CD14-positive monocyte (primary cell): ENCODE measurements at regions not wholly inside any gene's neighbourhood (a gene's known extent, or its start where the extent isn't known, plus 50 kb on each side); places are given as distances from the start of the nearest gene placed in this dataset.

Source experiments
- DNase-seq, 3 donors: peaks; one replicate each; pipeline ENCODE4 v3.0.0-alpha.2; 2011 to 2022
- H2AFZ ChIP-seq: 2 replicates; pipeline ENCODE4 v1.6.0; 2012; ENCODE audit warnings: mild to moderate bottlenecking, low read depth, low read length, inconsistent platforms; ENCODE audit not compliant: insufficient read depth, poor library complexity, severe bottlenecking
- H3K27ac ChIP-seq, 2 donors: 1 replicate in 1 of 2; 2 replicates in 1 of 2; pipeline ENCODE4 v1.5.1; 2012 to 2013; ENCODE audit warnings: low read length in 2 of 2, control low read depth in 1 of 2, inconsistent platforms in 1 of 2, low read depth in 1 of 2, mild to moderate bottlenecking in 1 of 2
- H3K27me3 ChIP-seq, 2 donors: one replicate each; pipeline versions ENCODE4 v1.6.0 to v1.6.1; 2011 to 2013; ENCODE audit warnings: low read length in 2 of 2; ENCODE audit not compliant: control insufficient read depth in 2 of 2, insufficient read depth in 2 of 2
- H3K36me3 ChIP-seq, 2 donors: replicated peaks in 1 of 2; 1 replicate in 1 of 2; 2 replicates in 1 of 2; pipeline versions ENCODE4 v1.5.1 to v1.6.1; 2012 to 2013; ENCODE audit warnings: low read length in 2 of 2, control low read depth in 1 of 2, inconsistent platforms in 1 of 2, mild to moderate bottlenecking in 1 of 2; ENCODE audit not compliant: insufficient read depth in 2 of 2, control insufficient read depth in 1 of 2
- H3K4me1 ChIP-seq, 2 donors: 1 replicate in 1 of 2; 2 replicates in 1 of 2; pipeline versions ENCODE4 v1.5.1 to v1.6.1; 2012 to 2013; ENCODE audit warnings: low read length in 2 of 2, control low read depth in 1 of 2, inconsistent platforms in 1 of 2, mild to moderate bottlenecking in 1 of 2, moderate library complexity in 1 of 2; ENCODE audit not compliant: insufficient read depth in 2 of 2, control insufficient read depth in 1 of 2
- H3K4me2 ChIP-seq: replicated peaks from 2 replicates; pipeline ENCODE3; 2012; ENCODE audit warnings: low read length, moderate library complexity, mild to moderate bottlenecking; ENCODE audit not compliant: poor library complexity, severe bottlenecking; ENCODE audit errors: extremely low read depth
- H3K4me3 ChIP-seq, 3 experiments: fragments of 200-600 bp in 1 of 3; sonication (generic) in 1 of 3; replicated peaks in 1 of 3; 1 replicate in 2 of 3; 2 replicates in 1 of 3; pipeline ENCODE4 v1.5.1; 2011 to 2013; ENCODE audit warnings: low read length in 3 of 3, mild to moderate bottlenecking in 3 of 3, control low read depth in 2 of 3, low read depth in 2 of 3, inconsistent platforms in 1 of 3, moderate library complexity in 1 of 3
- H3K79me2 ChIP-seq: 2 replicates; pipeline ENCODE4 v1.6.0; 2012; ENCODE audit warnings: mild to moderate bottlenecking, control low read depth, inconsistent platforms, low read length, moderate library complexity; ENCODE audit not compliant: insufficient read depth
- H3K9ac ChIP-seq: 2 replicates; pipeline ENCODE4 v1.6.0; 2017; ENCODE audit warnings: low read length, mild to moderate bottlenecking; ENCODE audit not compliant: insufficient read depth, poor library complexity, severe bottlenecking
- H3K9me3 ChIP-seq, 2 donors: replicated peaks in 1 of 2; 1 replicate in 1 of 2; 2 replicates in 1 of 2; pipeline versions ENCODE4 v1.5.1 to v1.6.1; 2012 to 2013; ENCODE audit warnings: low read length in 2 of 2, control low read depth in 1 of 2; ENCODE audit not compliant: control insufficient read depth in 1 of 2, insufficient read depth in 1 of 2
- H4K20me1 ChIP-seq: 2 replicates; pipeline ENCODE4 v1.6.0; 2012; ENCODE audit warnings: mild to moderate bottlenecking, low read length, control low read depth, moderate library complexity; ENCODE audit not compliant: insufficient read depth
- H3K27ac Mint-ChIP-seq, 7 donors: one replicate each; pipeline ENCODE4 v1.8.0; 2020; ENCODE audit warnings: mild to moderate bottlenecking in 7 of 7, mixed read lengths in 7 of 7, moderate library complexity in 6 of 7, inconsistent platforms in 2 of 7
- H3K27me3 Mint-ChIP-seq, 3 donors: one replicate each; pipeline ENCODE4 v1.8.0; 2021 to 2022; ENCODE audit warnings: low read depth in 3 of 3, mild to moderate bottlenecking in 3 of 3, mixed read lengths in 3 of 3, moderate library complexity in 3 of 3, inconsistent platforms in 1 of 3
- H3K36me3 Mint-ChIP-seq, 2 donors: one replicate each; pipeline ENCODE4 v1.8.0; 2020; ENCODE audit warnings: mixed read lengths in 2 of 2, inconsistent platforms in 1 of 2, mild to moderate bottlenecking in 1 of 2
- H3K4me1 Mint-ChIP-seq: one replicate; pipeline ENCODE4 v1.8.0; 2020; ENCODE audit warnings: mild to moderate bottlenecking, mixed read lengths
- H3K4me3 Mint-ChIP-seq, 2 donors: one replicate each; pipeline ENCODE4 v1.8.0; 2020; ENCODE audit warnings: mild to moderate bottlenecking in 2 of 2, mixed read lengths in 2 of 2, moderate library complexity in 1 of 2
- H3K9me3 Mint-ChIP-seq, 7 donors: one replicate each; pipeline ENCODE4 v1.8.0; 2020 to 2022; ENCODE audit warnings: mixed read lengths in 7 of 7, mild to moderate bottlenecking in 6 of 7, moderate library complexity in 6 of 7, inconsistent platforms in 2 of 7
- CTCF ChIP-seq: fragments of 200-600 bp; IDR thresholded peaks from one replicate; pipeline ENCODE4 v1.8.0; 2022; ENCODE audit warnings: antibody characterized with exemption, mild to moderate bottlenecking
- WGBS: methylation state at CpG from one replicate; pipeline ENCODE4 v1.1.5; 2013; ENCODE audit warnings: missing lambda C conversion rate; ENCODE audit not compliant: insufficient coverage; 5-methylcytosine and 5-hydroxymethylcytosine counted together
- intact Hi-C, 2 donors: fragments of 100-400 bp; cut with micrococcal nuclease; formaldehyde crosslinking; loops; one replicate each; pipeline versions ENCODE4 v1.15.0 to v1.15.1; 2023

DNA sequence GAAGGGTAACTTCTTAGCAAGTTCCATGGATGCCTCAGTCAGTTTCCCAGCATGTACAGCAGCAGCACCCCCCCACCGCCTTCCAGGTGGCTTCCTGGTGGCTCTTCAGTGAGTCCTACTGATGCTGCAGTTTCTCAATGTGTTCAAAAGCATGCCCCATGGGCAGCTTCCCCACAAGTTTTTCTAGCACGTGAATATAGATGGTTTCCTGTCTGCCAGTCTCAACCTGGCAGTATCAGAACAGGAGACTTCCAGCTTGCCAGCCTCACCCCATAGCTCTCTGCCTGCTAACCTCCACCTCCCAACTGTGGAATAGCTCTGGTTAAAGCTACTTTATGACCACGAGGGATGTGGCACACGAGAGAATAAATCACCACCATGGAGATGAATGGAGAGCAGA is 188.3 kb upstream of the SLCO3A1 start:
- H3K9me3 Mint-ChIP-seq: no peaks in the 10 kb centered on the region
- Histone ChIP-seq H3K36me3 (no peaks in the 10 kb centered on the region), H3K4me1 (no peaks in the 10 kb centered on the region), H3K9me3 (no peaks in the 10 kb centered on the region), H3K4me2 (no peak overlapping the region), H3K79me2 (no peaks in the 10 kb centered on the region), H4K20me1 (no peaks in the 10 kb centered on the region), H3K27me3 (no peaks in the 10 kb centered on the region), H3K9ac (no peak overlapping the region), H3K27ac (no peak overlapping the region), H2AFZ (no peak overlapping the region), H3K4me3 (no peak overlapping the region)
- H3K27ac Mint-ChIP-seq: no peak overlapping the region
- WGBS: 64% methylated on average over 1 of the region's 4 CpGs
- H3K36me3 Mint-ChIP-seq: no peaks in the 10 kb centered on the region
- DNase-seq: no peak
- no peak for TF ChIP-seq CTCF
- H3K27me3 Mint-ChIP-seq: peaks cover 1 to 3% (median 2%) of the 10 kb centered on the region in 3 donors
- no peak overlapping the region for H3K4me3 Mint-ChIP-seq
- intact Hi-C loops: no loop called here
- H3K4me1 Mint-ChIP-seq: no peaks in the 10 kb centered on the region

DNA sequence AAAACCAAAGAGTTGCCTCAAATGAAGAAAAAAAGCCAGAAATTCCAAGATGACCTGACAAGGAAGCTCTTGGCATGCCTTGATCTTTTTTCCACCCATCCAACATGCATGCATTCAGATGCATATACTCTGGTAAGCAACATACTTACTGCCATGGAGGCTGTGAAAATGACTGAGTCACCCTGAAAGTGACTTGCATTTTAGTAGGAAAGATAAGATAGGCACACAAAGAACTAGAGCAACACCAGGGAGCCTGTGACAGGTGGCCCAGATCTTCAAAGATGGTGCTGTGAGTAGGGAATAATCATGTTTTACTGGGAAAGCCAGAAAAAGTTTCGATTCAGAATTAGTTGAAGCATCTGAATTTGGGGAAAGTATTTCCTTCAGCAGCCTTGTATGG is 185.1 kb upstream of the SLCO3A1 start:
- Histone ChIP-seq H4K20me1 (no peaks in the 10 kb centered on the region), H3K4me3 (no peak overlapping the region), H3K79me2 (no peaks in the 10 kb centered on the region), H3K4me2 (no peak overlapping the region), H3K9me3 (no peaks in the 10 kb centered on the region), H3K9ac (no peak overlapping the region), H3K27me3 (no peaks in the 10 kb centered on the region), H2AFZ (no peak overlapping the region), H3K27ac (no peak overlapping the region), H3K4me1 (no peaks in the 10 kb centered on the region), H3K36me3 (no peaks in the 10 kb centered on the region)
- WGBS: 100% methylated on average over 1 of the region's 1 CpG
- Mint-ChIP-seq H3K9me3 (peaks cover 0 to 9% (median 2%) of the 10 kb centered on the region in 7 donors), H3K36me3 (no peaks in the 10 kb centered on the region), H3K4me3 (no peak overlapping the region), H3K27ac (no peak overlapping the region), H3K4me1 (no peaks in the 10 kb centered on the region), H3K27me3 (peaks cover 0 to 2% (median 0%) of the 10 kb centered on the region in 3 donors)
- TF ChIP-seq CTCF: no peak
- no peak for DNase-seq
- intact Hi-C loops: no loop called here
